Epithelial cell of proximal tubule (primary cell): ENCODE measurements at regions not wholly inside any gene's neighbourhood (a gene's known extent, or its start where the extent isn't known, plus 50 kb on each side); places are given as distances from the start of the nearest gene placed in this dataset.

Source experiments
- DNase-seq: peaks from one replicate; pipeline ENCODE4 v3.0.0-alpha.2; 2011; ENCODE audit warnings: low read depth
- H3K4me3 ChIP-seq: 2 replicates; pipeline ENCODE4 v1.5.1; 2011; ENCODE audit warnings: low read depth, mild to moderate bottlenecking, low read length
- TF ChIP-seq, protein P1 (sequence below): conservative IDR thresholded peaks from 2 replicates; pipeline ENCODE4 v1.5.1; 2012; ENCODE audit warnings: low read depth, mild to moderate bottlenecking, low read length

GRCh38 chr10:111348076-111348475 is 271.2 kb downstream of the ADRA2A start:
- DNase-seq, result no peak
- TF ChIP-seq, protein P1, sequence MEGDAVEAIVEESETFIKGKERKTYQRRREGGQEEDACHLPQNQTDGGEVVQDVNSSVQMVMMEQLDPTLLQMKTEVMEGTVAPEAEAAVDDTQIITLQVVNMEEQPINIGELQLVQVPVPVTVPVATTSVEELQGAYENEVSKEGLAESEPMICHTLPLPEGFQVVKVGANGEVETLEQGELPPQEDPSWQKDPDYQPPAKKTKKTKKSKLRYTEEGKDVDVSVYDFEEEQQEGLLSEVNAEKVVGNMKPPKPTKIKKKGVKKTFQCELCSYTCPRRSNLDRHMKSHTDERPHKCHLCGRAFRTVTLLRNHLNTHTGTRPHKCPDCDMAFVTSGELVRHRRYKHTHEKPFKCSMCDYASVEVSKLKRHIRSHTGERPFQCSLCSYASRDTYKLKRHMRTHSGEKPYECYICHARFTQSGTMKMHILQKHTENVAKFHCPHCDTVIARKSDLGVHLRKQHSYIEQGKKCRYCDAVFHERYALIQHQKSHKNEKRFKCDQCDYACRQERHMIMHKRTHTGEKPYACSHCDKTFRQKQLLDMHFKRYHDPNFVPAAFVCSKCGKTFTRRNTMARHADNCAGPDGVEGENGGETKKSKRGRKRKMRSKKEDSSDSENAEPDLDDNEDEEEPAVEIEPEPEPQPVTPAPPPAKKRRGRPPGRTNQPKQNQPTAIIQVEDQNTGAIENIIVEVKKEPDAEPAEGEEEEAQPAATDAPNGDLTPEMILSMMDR, result no peak
- no peak overlapping the region for H3K4me3 ChIP-seq

DNA sequence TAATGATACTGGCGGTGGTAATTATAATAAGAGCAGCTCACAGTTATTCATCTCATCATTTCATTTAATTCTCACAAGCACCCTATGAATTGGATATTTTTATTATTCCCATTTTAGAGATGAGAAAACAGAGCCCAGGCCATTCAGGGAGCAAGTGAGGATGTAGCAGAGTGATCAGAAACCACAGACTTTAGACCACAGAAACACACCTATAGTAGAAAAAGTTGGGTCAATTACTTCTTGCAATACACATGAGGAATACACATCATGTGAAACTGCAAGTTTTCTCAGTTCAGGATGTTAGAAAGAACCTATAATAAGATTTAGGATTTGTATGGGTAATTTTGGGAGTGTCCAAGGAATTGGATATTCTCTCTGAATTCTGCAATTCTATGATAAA is 278.0 kb downstream of the ADRA2A start:
- TF ChIP-seq, protein P1, result no peak
- DNase-seq, result no peak
- no peak overlapping the region for H3K4me3 ChIP-seq

- TF ChIP-seq, protein P1, result no peak
- no peak for DNase-seq
Measured at GRCh38 chr10:111356571-111356970, 279.7 kb downstream of the ADRA2A start.

GRCh38 chr10:111357859-111358258 is 281.0 kb downstream of the ADRA2A start:
- DNase-seq, result no peak
- TF ChIP-seq, protein P1, result no peak
- no peak overlapping the region for H3K4me3 ChIP-seq

More at GRCh38 chr10:111356571-111356970, 279.7 kb downstream of the ADRA2A start:
- no peak overlapping the region for H3K4me3 ChIP-seq

DNA sequence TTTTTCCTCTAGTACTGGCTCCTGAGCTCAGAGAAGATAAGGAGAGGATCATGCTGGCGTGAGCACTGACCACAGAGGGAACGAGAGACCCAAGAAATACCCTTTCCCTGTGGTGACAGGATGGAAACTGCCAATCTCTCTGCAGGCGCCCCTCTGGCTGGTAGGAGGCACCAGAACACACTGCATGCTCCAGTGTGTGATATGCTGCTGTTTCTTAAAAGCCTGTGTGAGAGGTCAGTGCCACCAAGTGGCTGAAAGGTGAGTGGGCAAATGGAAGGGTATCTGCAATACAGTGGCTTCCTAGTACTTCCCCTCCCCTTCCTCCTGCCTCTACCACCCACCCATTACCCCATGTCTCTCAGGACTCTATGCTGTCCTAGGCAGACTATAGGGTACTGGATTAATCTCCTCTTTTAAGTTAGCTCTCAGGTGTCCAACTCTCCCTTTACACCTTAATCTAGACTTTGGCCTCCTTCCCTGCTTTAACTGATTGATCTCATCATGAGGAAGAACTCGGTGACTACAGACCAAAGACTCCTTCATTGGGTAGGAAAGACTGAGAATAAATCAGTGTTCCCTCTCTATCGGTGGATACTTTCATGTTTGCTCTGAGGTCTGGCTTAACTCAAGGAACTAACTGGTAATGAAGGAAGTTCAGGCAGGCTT is 283.6 kb downstream of the ADRA2A start:
- DNase-seq, result no peak
- H3K4me3 ChIP-seq, result no peak overlapping the region
- TF ChIP-seq, protein P1, result peak; percentile 69

DNA sequence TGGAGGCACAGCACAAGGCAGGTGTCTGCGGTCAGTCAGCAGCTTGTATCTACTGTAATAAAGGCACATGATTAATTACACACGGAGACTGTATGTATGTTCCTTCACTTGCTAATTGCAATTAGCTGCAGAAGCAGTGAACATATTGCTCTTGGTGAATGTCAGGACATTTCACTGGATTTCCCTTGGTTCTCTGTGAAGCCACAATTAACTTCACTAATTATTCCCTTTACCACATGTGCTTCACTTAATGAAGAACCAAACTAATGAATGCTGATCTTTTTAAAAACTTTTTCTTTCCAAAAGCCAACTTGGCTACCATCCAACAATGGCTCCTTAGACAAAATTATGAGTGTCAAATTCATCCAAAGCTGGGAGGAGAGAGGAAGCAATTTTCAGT is 290.7 kb downstream of the ADRA2A start:
- no peak overlapping the region for H3K4me3 ChIP-seq
- TF ChIP-seq, protein P1, result no peak
- no peak for DNase-seq

DNA sequence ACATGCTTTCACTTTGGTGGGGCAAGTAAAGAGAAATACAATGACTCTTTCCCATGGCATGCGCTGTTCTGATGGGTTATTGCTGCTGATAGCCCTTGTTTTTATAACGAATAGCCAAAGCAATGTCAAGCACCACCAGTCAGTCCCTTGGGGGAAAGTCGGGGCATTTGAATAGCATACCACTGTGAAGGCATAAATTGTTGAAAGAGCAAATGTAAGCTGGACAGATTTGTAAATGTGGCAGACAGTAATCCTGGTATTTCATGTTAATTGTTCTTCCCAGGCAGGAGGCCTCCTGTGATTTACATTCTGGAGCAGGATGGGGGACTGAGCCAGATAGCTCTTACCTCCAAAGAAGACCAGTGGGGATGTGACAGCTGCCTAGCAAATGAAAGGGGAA is 293.3 kb downstream of the ADRA2A start:
- no peak overlapping the region for H3K4me3 ChIP-seq
- no peak for DNase-seq
- TF ChIP-seq, protein P1, result no peak
